ENCODE measurements at regions not wholly inside any gene's neighbourhood (a gene's known extent, or its start where the extent isn't known, plus 50 kb on each side); places are given as distances from the start of the nearest gene placed in this dataset.

- WGBS (ENCODE audit: low lambda C conversion rate): 76% methylated on average over 1 of the region's 1 CpG
- ChIA-PET CTCF (no interaction called here), POLR2A (no interaction called here)
- Histone ChIP-seq H3K79me2 (ENCODE audit: insufficient read depth) (no peaks in the 10 kb centered on the region), H2AFZ (ENCODE audit: low read depth) (no peak overlapping the region), H3K4me3 (ENCODE audit: low read depth in 2 of 2, low read length in 1 of 2) (no peak overlapping the region), H4K20me1 (ENCODE audit: insufficient read depth) (no peaks in the 10 kb centered on the region), H3K27me3 (ENCODE audit: insufficient read depth) (no peaks in the 10 kb centered on the region), H3K9me3 (no peaks in the 10 kb centered on the region), H3K36me3 (replicated peaks in 1 of 2; ENCODE audit: control insufficient read depth in 1 of 2, insufficient read depth in 2 of 2, low read length in 1 of 2) (no peaks in the 10 kb centered on the region), H3K4me2 (no peak overlapping the region), H3K4me1 (ENCODE audit: control insufficient read depth in 1 of 2, insufficient read depth in 2 of 2, low read depth in 1 of 2, low read length in 1 of 2) (no peaks in the 10 kb centered on the region; a peak in 1 of 4 replicates), H3K9me2 (no peaks in the 10 kb centered on the region), H3K27ac (ENCODE audit: low read depth in 2 of 2, low read length in 1 of 2) (no peak overlapping the region), H3K9ac (no peak overlapping the region), H3F3A (replicated peaks; ENCODE audit: insufficient read depth) (no peaks in the 10 kb centered on the region)
- TF ChIP-seq ELF1 (IDR thresholded peaks at IDR 0.05) (no peak), RXRA (IDR thresholded peaks at IDR 0.05; ENCODE audit: borderline replicate concordance, low read depth) (no peak), USF1 (IDR thresholded peaks at IDR 0.05; ENCODE audit: borderline replicate concordance, low read depth) (no peak), GATA2 (CRISPR knock-in tag; IDR thresholded peaks at IDR 0.05) (no peak), RAD21 (IDR thresholded peaks at IDR 0.05; ENCODE audit: low read length) (no peak), MXI1 (IDR thresholded peaks at IDR 0.05; ENCODE audit: low read depth, low read length) (no peak), MAX (IDR thresholded peaks at IDR 0.05; ENCODE audit: low read depth) (no peak), NFIC (IDR thresholded peaks at IDR 0.05; ENCODE audit: borderline replicate concordance) (no peak), IRF3 (IDR thresholded peaks at IDR 0.05; ENCODE audit: low read depth, low read length) (no peak), SMC3 (IDR thresholded peaks at IDR 0.05; ENCODE audit: low read depth, low read length) (no peak), SIN3A (IDR thresholded peaks at IDR 0.05; ENCODE audit: borderline replicate concordance, low read depth, low read length) (no peak), JUND (IDR thresholded peaks at IDR 0.05) (no peak), EZH2phosphoT487 (IDR thresholded peaks at IDR 0.05; ENCODE audit: borderline replicate concordance, low read depth) (no peak), CHD2 (IDR thresholded peaks at IDR 0.05; ENCODE audit: low read length, partially characterized antibody) (no peak), FOXJ3 (CRISPR knock-in tag; IDR thresholded peaks at IDR 0.05) (no peak)
- TF ChIP-seq, protein P1, sequence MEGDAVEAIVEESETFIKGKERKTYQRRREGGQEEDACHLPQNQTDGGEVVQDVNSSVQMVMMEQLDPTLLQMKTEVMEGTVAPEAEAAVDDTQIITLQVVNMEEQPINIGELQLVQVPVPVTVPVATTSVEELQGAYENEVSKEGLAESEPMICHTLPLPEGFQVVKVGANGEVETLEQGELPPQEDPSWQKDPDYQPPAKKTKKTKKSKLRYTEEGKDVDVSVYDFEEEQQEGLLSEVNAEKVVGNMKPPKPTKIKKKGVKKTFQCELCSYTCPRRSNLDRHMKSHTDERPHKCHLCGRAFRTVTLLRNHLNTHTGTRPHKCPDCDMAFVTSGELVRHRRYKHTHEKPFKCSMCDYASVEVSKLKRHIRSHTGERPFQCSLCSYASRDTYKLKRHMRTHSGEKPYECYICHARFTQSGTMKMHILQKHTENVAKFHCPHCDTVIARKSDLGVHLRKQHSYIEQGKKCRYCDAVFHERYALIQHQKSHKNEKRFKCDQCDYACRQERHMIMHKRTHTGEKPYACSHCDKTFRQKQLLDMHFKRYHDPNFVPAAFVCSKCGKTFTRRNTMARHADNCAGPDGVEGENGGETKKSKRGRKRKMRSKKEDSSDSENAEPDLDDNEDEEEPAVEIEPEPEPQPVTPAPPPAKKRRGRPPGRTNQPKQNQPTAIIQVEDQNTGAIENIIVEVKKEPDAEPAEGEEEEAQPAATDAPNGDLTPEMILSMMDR (IDR thresholded peaks at IDR 0.05): no peak
- TF ChIP-seq, protein P2, sequence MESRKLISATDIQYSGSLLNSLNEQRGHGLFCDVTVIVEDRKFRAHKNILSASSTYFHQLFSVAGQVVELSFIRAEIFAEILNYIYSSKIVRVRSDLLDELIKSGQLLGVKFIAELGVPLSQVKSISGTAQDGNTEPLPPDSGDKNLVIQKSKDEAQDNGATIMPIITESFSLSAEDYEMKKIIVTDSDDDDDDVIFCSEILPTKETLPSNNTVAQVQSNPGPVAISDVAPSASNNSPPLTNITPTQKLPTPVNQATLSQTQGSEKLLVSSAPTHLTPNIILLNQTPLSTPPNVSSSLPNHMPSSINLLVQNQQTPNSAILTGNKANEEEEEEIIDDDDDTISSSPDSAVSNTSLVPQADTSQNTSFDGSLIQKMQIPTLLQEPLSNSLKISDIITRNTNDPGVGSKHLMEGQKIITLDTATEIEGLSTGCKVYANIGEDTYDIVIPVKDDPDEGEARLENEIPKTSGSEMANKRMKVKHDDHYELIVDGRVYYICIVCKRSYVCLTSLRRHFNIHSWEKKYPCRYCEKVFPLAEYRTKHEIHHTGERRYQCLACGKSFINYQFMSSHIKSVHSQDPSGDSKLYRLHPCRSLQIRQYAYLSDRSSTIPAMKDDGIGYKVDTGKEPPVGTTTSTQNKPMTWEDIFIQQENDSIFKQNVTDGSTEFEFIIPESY (IDR thresholded peaks at IDR 0.05; ENCODE audit: borderline replicate concordance, low read depth): no peak
- TF ChIP-seq, protein P3, sequence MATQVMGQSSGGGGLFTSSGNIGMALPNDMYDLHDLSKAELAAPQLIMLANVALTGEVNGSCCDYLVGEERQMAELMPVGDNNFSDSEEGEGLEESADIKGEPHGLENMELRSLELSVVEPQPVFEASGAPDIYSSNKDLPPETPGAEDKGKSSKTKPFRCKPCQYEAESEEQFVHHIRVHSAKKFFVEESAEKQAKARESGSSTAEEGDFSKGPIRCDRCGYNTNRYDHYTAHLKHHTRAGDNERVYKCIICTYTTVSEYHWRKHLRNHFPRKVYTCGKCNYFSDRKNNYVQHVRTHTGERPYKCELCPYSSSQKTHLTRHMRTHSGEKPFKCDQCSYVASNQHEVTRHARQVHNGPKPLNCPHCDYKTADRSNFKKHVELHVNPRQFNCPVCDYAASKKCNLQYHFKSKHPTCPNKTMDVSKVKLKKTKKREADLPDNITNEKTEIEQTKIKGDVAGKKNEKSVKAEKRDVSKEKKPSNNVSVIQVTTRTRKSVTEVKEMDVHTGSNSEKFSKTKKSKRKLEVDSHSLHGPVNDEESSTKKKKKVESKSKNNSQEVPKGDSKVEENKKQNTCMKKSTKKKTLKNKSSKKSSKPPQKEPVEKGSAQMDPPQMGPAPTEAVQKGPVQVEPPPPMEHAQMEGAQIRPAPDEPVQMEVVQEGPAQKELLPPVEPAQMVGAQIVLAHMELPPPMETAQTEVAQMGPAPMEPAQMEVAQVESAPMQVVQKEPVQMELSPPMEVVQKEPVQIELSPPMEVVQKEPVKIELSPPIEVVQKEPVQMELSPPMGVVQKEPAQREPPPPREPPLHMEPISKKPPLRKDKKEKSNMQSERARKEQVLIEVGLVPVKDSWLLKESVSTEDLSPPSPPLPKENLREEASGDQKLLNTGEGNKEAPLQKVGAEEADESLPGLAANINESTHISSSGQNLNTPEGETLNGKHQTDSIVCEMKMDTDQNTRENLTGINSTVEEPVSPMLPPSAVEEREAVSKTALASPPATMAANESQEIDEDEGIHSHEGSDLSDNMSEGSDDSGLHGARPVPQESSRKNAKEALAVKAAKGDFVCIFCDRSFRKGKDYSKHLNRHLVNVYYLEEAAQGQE (IDR thresholded peaks at IDR 0.05; ENCODE audit: low read depth, low read length): no peak
- DNase-seq: no peak
Observed at GRCh38 chr18:45378308-45378707, 237.0 kb upstream of the SLC14A2 start.

Data from SK-N-SH (cell line).